Prostate gland (tissue), 2 donors: ENCODE measurements at regions not wholly inside any gene's neighbourhood (a gene's known extent, or its start where the extent isn't known, plus 50 kb on each side); places are given as distances from the start of the nearest gene placed in this dataset.

Experiments
- DNase-seq: peaks from one replicate; pipeline ENCODE4 v3.0.0-alpha.2; 2019; ENCODE audit warnings: low spot score
- H3K27ac ChIP-seq, 2 donors: fragments of 200-600 bp; sonication (generic); 2 replicates each; pipeline ENCODE4 v1.5.1; 2017 to 2019
- H3K27me3 ChIP-seq: fragments of 200-600 bp; sonication (generic); replicated peaks from 2 replicates; pipeline ENCODE4 v1.5.1; 2019; ENCODE audit not compliant: insufficient read depth
- H3K36me3 ChIP-seq, 2 donors: fragments of 200-600 bp; sonication (generic); 1 replicate in 1 of 2; 2 replicates in 1 of 2; pipeline versions ENCODE4 v1.5.1 to v1.8.1; 2017 to 2019
- H3K4me1 ChIP-seq: fragments of 200-600 bp; sonication (generic); replicated peaks from 2 replicates; pipeline ENCODE4 v1.5.1; 2019
- H3K4me3 ChIP-seq, 2 donors: fragments of 200-600 bp; sonication (generic); 2 replicates each; pipeline ENCODE4 v1.5.1; 2017 to 2019
- H3K9me3 ChIP-seq: fragments of 200-600 bp; sonication (generic); 2 replicates; pipeline ENCODE4 v1.5.1; 2017
- POLR2A ChIP-seq: fragments of 450-650 bp; IDR thresholded peaks from one replicate; pipeline ENCODE4 v1.6.1; 2016; ENCODE audit warnings: antibody characterized with exemption, mild to moderate bottlenecking
- POLR2AphosphoS5 ChIP-seq: sonication (generic); formaldehyde crosslinking; IDR thresholded peaks from one replicate; pipeline ENCODE4 v1.6.1; 2017; ENCODE audit warnings: antibody characterized with exemption
- WGBS: methylation state at CpG from one replicate; pipeline ENCODE4 v1.1.5; 2018; 5-methylcytosine and 5-hydroxymethylcytosine counted together
- intact Hi-C: fragments of 100-400 bp; cut with DNase I; formaldehyde crosslinking; loops from one replicate; pipeline ENCODE4 v1.14.2; 2022
- TF ChIP-seq, protein P1 (sequence below), 4 experiments: fragments of 200-600 bp in 2 of 4; fragments of 450-650 bp in 2 of 4; sonication (generic) in 2 of 4; IDR thresholded peaks; 1 replicate in 3 of 4; 2 replicates in 1 of 4; pipeline ENCODE4 v1.5.1; 2016 to 2019; ENCODE audit warnings: antibody characterized with exemption in 4 of 4, mild to moderate bottlenecking in 2 of 4, moderate library complexity in 2 of 4

- WGBS: 88% methylated on average over 11 of the region's 11 CpGs
- no peak overlapping the region for H3K4me3 ChIP-seq
- intact Hi-C loops: no loop called here
- H3K36me3 ChIP-seq: no peaks in the 10 kb centered on the region
- DNase-seq: no peak
- no peak overlapping the region for H3K27ac ChIP-seq
- no peak for TF ChIP-seq POLR2A
- TF ChIP-seq POLR2AphosphoS5: no peak
- TF ChIP-seq, protein P1, sequence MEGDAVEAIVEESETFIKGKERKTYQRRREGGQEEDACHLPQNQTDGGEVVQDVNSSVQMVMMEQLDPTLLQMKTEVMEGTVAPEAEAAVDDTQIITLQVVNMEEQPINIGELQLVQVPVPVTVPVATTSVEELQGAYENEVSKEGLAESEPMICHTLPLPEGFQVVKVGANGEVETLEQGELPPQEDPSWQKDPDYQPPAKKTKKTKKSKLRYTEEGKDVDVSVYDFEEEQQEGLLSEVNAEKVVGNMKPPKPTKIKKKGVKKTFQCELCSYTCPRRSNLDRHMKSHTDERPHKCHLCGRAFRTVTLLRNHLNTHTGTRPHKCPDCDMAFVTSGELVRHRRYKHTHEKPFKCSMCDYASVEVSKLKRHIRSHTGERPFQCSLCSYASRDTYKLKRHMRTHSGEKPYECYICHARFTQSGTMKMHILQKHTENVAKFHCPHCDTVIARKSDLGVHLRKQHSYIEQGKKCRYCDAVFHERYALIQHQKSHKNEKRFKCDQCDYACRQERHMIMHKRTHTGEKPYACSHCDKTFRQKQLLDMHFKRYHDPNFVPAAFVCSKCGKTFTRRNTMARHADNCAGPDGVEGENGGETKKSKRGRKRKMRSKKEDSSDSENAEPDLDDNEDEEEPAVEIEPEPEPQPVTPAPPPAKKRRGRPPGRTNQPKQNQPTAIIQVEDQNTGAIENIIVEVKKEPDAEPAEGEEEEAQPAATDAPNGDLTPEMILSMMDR (IDR thresholded peaks at IDR 0.05): no peak
- no peaks in the 10 kb centered on the region for H3K27me3 ChIP-seq
- H3K9me3 ChIP-seq: no peaks in the 10 kb centered on the region
- H3K4me1 ChIP-seq: no peaks in the 10 kb centered on the region
These were observed 159.2 kb upstream of the CDH5 start for GRCh38 chr16:66207139-66207882.

DNA sequence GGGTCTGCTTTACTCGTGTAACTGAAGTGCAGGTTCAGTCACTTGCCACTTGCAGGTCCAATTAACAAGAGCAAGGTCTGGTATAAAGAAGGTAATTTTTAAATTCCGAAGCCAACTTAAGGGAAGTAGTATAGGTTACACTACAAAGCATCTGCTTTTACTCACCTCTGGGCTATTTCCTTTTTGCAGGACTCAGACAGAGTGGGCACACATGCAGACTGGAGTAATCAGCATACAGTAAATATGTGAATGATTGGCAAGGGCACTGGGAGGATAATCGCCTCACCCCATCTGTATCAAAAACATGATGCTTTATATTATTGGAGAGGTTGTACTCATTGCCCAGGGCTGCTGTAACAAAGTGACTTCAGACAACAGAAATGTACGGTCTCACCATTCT, 160.1 kb upstream of the CDH5 start:
- WGBS: 88% methylated on average over 4 of the region's 4 CpGs
- no peak overlapping the region for H3K27ac ChIP-seq
- no peaks in the 10 kb centered on the region for H3K27me3 ChIP-seq
- no peak overlapping the region for H3K4me3 ChIP-seq
- no peaks in the 10 kb centered on the region for H3K4me1 ChIP-seq
- intact Hi-C loops: no loop called here
- no peaks in the 10 kb centered on the region for H3K9me3 ChIP-seq
- TF ChIP-seq POLR2AphosphoS5 (no peak), POLR2A (no peak)
- TF ChIP-seq, protein P1 (IDR thresholded peaks at IDR 0.05): no peak
- DNase-seq: no peak
- H3K36me3 ChIP-seq: no peaks in the 10 kb centered on the region

DNA sequence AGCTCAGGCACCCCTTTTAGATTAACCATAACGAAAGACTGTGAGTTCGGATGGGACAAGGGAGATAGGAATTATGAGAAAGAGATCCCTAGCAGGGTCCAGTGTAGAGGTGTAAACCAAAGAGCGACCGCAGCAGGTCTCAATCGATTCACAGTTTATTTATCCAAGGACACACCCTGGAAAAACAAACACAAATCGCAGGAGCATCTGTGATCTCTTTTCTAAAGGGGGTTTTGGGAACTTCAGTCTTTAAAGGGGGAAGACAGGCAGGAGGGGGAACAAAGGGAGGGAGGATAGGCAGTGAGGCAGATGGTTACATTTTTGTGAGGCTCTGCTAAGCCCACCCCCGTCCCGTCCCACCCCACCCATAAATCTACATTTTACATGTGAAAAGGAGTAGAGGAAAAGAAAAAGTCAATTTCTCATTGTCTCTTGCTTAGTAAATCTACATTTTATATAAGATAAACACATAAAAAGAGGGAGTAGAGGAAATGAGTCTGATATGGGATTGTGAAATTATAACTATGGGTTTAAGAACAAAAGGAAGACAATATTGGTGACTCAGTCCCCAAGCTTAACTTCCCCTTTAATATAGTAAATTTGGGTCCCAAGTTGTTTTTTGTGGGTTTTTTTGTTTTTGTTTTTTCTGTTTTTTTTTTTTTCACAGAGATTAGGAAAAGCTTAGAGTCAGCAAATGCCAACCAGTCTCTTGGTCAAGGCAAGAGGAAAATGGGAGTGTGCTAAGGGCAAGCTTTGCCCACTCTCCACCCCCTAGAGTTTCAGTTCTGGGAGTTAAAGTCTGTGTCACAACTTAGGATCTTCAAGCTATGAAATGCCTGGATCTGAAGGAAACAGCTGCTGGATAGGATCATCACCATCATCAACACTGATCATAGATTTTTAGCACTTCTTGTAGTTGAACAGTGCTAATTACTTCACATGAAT, 160.9 kb upstream of the CDH5 start:
- TF ChIP-seq POLR2A (no peak), POLR2AphosphoS5 (no peak)
- TF ChIP-seq, protein P1 (IDR thresholded peaks at IDR 0.05): no peak
- Histone ChIP-seq H3K4me1 (no peaks in the 10 kb centered on the region), H3K36me3 (no peaks in the 10 kb centered on the region), H3K4me3 (no peak overlapping the region), H3K27me3 (no peaks in the 10 kb centered on the region), H3K9me3 (no peaks in the 10 kb centered on the region), H3K27ac (no peak overlapping the region)
- 48% methylated on average over 8 of the region's 8 CpGs for WGBS
- DNase-seq: no peak
- intact Hi-C loops: no loop called here

DNA sequence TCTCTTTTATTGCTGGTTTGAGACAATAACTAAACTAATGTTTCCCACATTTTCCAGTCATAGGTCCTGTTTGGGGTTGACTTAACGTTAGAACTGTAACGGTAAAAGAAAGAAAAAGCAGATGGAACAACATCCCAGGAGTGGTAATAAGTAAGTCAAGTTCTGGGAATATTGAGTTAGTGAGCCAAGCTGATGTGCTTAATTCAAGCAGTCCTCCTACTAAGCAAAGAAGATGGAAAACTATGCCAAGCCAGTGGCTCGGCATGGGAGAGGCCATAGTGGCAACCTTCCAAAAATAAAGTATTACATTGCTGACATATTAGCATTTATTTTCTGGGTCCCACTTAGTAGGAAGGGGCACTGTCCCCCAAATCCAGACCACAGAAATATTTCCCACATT, 161.7 kb upstream of the CDH5 start:
- Histone ChIP-seq H3K27ac (no peak overlapping the region), H3K4me3 (no peak overlapping the region), H3K36me3 (no peaks in the 10 kb centered on the region), H3K9me3 (no peaks in the 10 kb centered on the region), H3K4me1 (no peaks in the 10 kb centered on the region), H3K27me3 (no peaks in the 10 kb centered on the region)
- no peak for DNase-seq
- intact Hi-C loops: no loop called here
- TF ChIP-seq, protein P1 (IDR thresholded peaks at IDR 0.05): no peak
- TF ChIP-seq POLR2AphosphoS5: no peak
- TF ChIP-seq POLR2A: no peak
- WGBS: 63% methylated on average over 3 of the region's 3 CpGs
